ENCODE measurements at regions not wholly inside any gene's neighbourhood (a gene's known extent, or its start where the extent isn't known, plus 50 kb on each side); places are given as distances from the start of the nearest gene placed in this dataset.

GRCh38 chr20:12528104-12528503, 480.7 kb upstream of the SPTLC3 start:
- H3K27me3 ChIP-seq (ENCODE audit: insufficient read depth, low read length), result no peaks in the 10 kb centered on the region
- H4K20me1 ChIP-seq (ENCODE audit: insufficient read depth, low read length), result no peaks in the 10 kb centered on the region
- no peaks in the 10 kb centered on the region for H3K9me3 ChIP-seq (ENCODE audit: low read length)
- H3F3A ChIP-seq (ENCODE audit: insufficient read depth, low read length), result no peaks in the 10 kb centered on the region
- no peaks in the 10 kb centered on the region for H3K36me3 ChIP-seq (ENCODE audit: insufficient read depth, low read length)
- TF ChIP-seq EZH2 (IDR thresholded peaks at IDR 0.05; ENCODE audit: borderline replicate concordance, low read length), result no peak
- no peak for TF ChIP-seq CTCF (IDR thresholded peaks at IDR 0.05; ENCODE audit: low read length)
- H3K4me3 ChIP-seq (ENCODE audit: low read depth, low read length, poor library complexity, severe bottlenecking), result no peak overlapping the region
- H3K4me1 ChIP-seq (ENCODE audit: insufficient read depth, low read length, severe bottlenecking), result no peaks in the 10 kb centered on the region
- H2AFZ ChIP-seq (ENCODE audit: low read length), result no peak overlapping the region
- no peaks in the 10 kb centered on the region for H3K9me2 ChIP-seq (ENCODE audit: low read depth, low read length)
- H3K27ac ChIP-seq (ENCODE audit: low read depth, low read length, poor library complexity, severe bottlenecking), result no peak overlapping the region
- H3K79me2 ChIP-seq (ENCODE audit: insufficient read depth, low read length), result no peaks in the 10 kb centered on the region
- H3K4me2 ChIP-seq (ENCODE audit: low read length), result no peak overlapping the region
- H3K9ac ChIP-seq (ENCODE audit: low read length), result no peak overlapping the region

- no peaks in the 10 kb centered on the region for H3K9me2 ChIP-seq (ENCODE audit: low read depth, low read length)
- no peaks in the 10 kb centered on the region for H3F3A ChIP-seq (ENCODE audit: insufficient read depth, low read length)
- H4K20me1 ChIP-seq (ENCODE audit: insufficient read depth, low read length), result no peaks in the 10 kb centered on the region
- no peaks in the 10 kb centered on the region for H3K4me1 ChIP-seq (ENCODE audit: insufficient read depth, low read length, severe bottlenecking)
- no peak overlapping the region for H3K4me2 ChIP-seq (ENCODE audit: low read length)
- H3K36me3 ChIP-seq (ENCODE audit: insufficient read depth, low read length), result no peaks in the 10 kb centered on the region
- no peaks in the 10 kb centered on the region for H3K9me3 ChIP-seq (ENCODE audit: low read length)
- H3K9ac ChIP-seq (ENCODE audit: low read length), result no peak overlapping the region
- no peak overlapping the region for H3K27ac ChIP-seq (ENCODE audit: low read depth, low read length, poor library complexity, severe bottlenecking)
- no peaks in the 10 kb centered on the region for H3K27me3 ChIP-seq (ENCODE audit: insufficient read depth, low read length)
- no peak overlapping the region for H3K4me3 ChIP-seq (ENCODE audit: low read depth, low read length, poor library complexity, severe bottlenecking)
- no peak for TF ChIP-seq EZH2 (IDR thresholded peaks at IDR 0.05; ENCODE audit: borderline replicate concordance, low read length)
- no peak for TF ChIP-seq CTCF (IDR thresholded peaks at IDR 0.05; ENCODE audit: low read length)
- H3K79me2 ChIP-seq (ENCODE audit: insufficient read depth, low read length), result no peaks in the 10 kb centered on the region
- no peak overlapping the region for H2AFZ ChIP-seq (ENCODE audit: low read length)
Measured at GRCh38 chr20:12528591-12529041, 480.2 kb upstream of the SPTLC3 start.

- H3K79me2 ChIP-seq (ENCODE audit: insufficient read depth, low read length), result no peaks in the 10 kb centered on the region
- H2AFZ ChIP-seq (ENCODE audit: low read length), result no peak overlapping the region
- H3K4me1 ChIP-seq (ENCODE audit: insufficient read depth, low read length, severe bottlenecking), result no peaks in the 10 kb centered on the region
- H3K4me3 ChIP-seq (ENCODE audit: low read depth, low read length, poor library complexity, severe bottlenecking), result no peak overlapping the region
- no peak overlapping the region for H3K4me2 ChIP-seq (ENCODE audit: low read length)
- no peaks in the 10 kb centered on the region for H4K20me1 ChIP-seq (ENCODE audit: insufficient read depth, low read length)
- no peak overlapping the region for H3K9ac ChIP-seq (ENCODE audit: low read length)
- H3K9me2 ChIP-seq (ENCODE audit: low read depth, low read length), result no peaks in the 10 kb centered on the region
- no peaks in the 10 kb centered on the region for H3F3A ChIP-seq (ENCODE audit: insufficient read depth, low read length)
- no peaks in the 10 kb centered on the region for H3K27me3 ChIP-seq (ENCODE audit: insufficient read depth, low read length)
- TF ChIP-seq CTCF (IDR thresholded peaks at IDR 0.05; ENCODE audit: low read length) (no peak), EZH2 (IDR thresholded peaks at IDR 0.05; ENCODE audit: borderline replicate concordance, low read length) (no peak)
- no peaks in the 10 kb centered on the region for H3K9me3 ChIP-seq (ENCODE audit: low read length)
- H3K36me3 ChIP-seq (ENCODE audit: insufficient read depth, low read length), result no peaks in the 10 kb centered on the region
- H3K27ac ChIP-seq (ENCODE audit: low read depth, low read length, poor library complexity, severe bottlenecking), result no peak overlapping the region
Measured at GRCh38 chr20:12531626-12532025, 477.1 kb upstream of the SPTLC3 start.
